Fibroblast of mammary gland (primary cell): ENCODE measurements at regions not wholly inside any gene's neighbourhood (a gene's known extent, or its start where the extent isn't known, plus 50 kb on each side); places are given as distances from the start of the nearest gene placed in this dataset.

Source experiments
- DNase-seq: peaks from one replicate; pipeline ENCODE4 v3.0.0-alpha.2; 2010; ENCODE audit warnings: low read depth
- H3K4me3 ChIP-seq: 2 replicates; pipeline ENCODE4 v1.5.1; 2011; ENCODE audit warnings: low read depth, mild to moderate bottlenecking, low read length, moderate library complexity; ENCODE audit not compliant: control insufficient read depth
- CTCF ChIP-seq: conservative IDR thresholded peaks from 2 replicates; pipeline ENCODE4 v1.5.1; 2011; ENCODE audit warnings: low read depth, low read length, inconsistent platforms; ENCODE audit not compliant: control insufficient read depth, insufficient read depth

GRCh38 chr1:80278936-80279335, 1272.4 kb upstream of the ADGRL4 start:
- H3K4me3 ChIP-seq: no peak overlapping the region
- TF ChIP-seq CTCF: no peak
- no peak for DNase-seq

GRCh38 chr1:80274256-80274655, 1267.7 kb upstream of the ADGRL4 start:
- DNase-seq: no peak
- no peak overlapping the region for H3K4me3 ChIP-seq
- TF ChIP-seq CTCF: no peak

GRCh38 chr1:80272495-80272894, 1266.0 kb upstream of the ADGRL4 start:
- H3K4me3 ChIP-seq: no peak overlapping the region
- no peak for DNase-seq
- TF ChIP-seq CTCF: no peak

GRCh38 chr1:80258659-80259058, 1252.1 kb upstream of the ADGRL4 start:
- no peak overlapping the region for H3K4me3 ChIP-seq
- no peak for TF ChIP-seq CTCF
- DNase-seq: no peak

- peak; percentile 3 for DNase-seq
- H3K4me3 ChIP-seq: no peak overlapping the region
Measured at GRCh38 chr1:80251591-80251990, 1245.1 kb upstream of the ADGRL4 start.

GRCh38 chr1:80251171-80251570, 1244.6 kb upstream of the ADGRL4 start:
- TF ChIP-seq CTCF: no peak
- DNase-seq: peak; percentile 2
- H3K4me3 ChIP-seq: no peak overlapping the region

More at GRCh38 chr1:80251591-80251990, 1245.1 kb upstream of the ADGRL4 start:
- no peak for TF ChIP-seq CTCF

GRCh38 chr1:80250573-80251168, 1244.1 kb upstream of the ADGRL4 start:
- H3K4me3 ChIP-seq: no peak overlapping the region
- peak; percentile 2 for DNase-seq
- no peak for TF ChIP-seq CTCF
